H1 (cell line): ENCODE measurements at regions not wholly inside any gene's neighbourhood (a gene's known extent, or its start where the extent isn't known, plus 50 kb on each side); places are given as distances from the start of the nearest gene placed in this dataset.

Experiments
- CHD2 ChIP-seq: IDR thresholded peaks from 2 replicates; pipeline ENCODE4 v1.6.1; 2012; ENCODE audit warnings: low read length, improper control_type of control experiment
- CTBP2 ChIP-seq: IDR thresholded peaks from 2 replicates; pipeline ENCODE4 v1.7.0; 2011; ENCODE audit warnings: borderline replicate concordance, mild to moderate bottlenecking, moderate library complexity, mixed read lengths, low read length; ENCODE audit not compliant: insufficient read depth, insufficient read length
- CTCF ChIP-seq, 3 experiments: IDR thresholded peaks; 1 replicate in 2 of 3; 2 replicates in 1 of 3; pipeline versions ENCODE4 v1.5.1 to v1.6.1; 2011; ENCODE audit warnings: low read length in 3 of 3, mild to moderate bottlenecking in 3 of 3, inconsistent platforms in 2 of 3, low read depth in 1 of 3, moderate library complexity in 1 of 3; ENCODE audit not compliant: insufficient read depth in 1 of 3; ENCODE audit errors: control extremely low read depth in 1 of 3
- E2F6 ChIP-seq: IDR thresholded peaks from 2 replicates; pipeline ENCODE4 v1.6.1; 2012; ENCODE audit warnings: inconsistent platforms
- EZH2 ChIP-seq: fragments of 200-600 bp; sonication (generic); IDR thresholded peaks from 2 replicates; pipeline ENCODE4 v1.7.1; 2012; ENCODE audit warnings: low read depth, mild to moderate bottlenecking, moderate library complexity, low read length, inconsistent platforms; ENCODE audit not compliant: severe bottlenecking
- GABPA ChIP-seq: IDR thresholded peaks from 2 replicates; pipeline ENCODE4 v1.6.1; 2011; ENCODE audit warnings: mild to moderate bottlenecking, low read length, moderate library complexity, borderline replicate concordance; ENCODE audit not compliant: insufficient read depth
- JUN ChIP-seq: IDR thresholded peaks from 2 replicates; pipeline ENCODE4 v1.6.1; 2011; ENCODE audit warnings: low read depth, mild to moderate bottlenecking, improper control_type of control experiment, low read length
- POLR2A ChIP-seq, 2 experiments: IDR thresholded peaks; 1 replicate in 1 of 2; 2 replicates in 1 of 2; pipeline ENCODE4 v1.6.1; 2011; ENCODE audit warnings: low read depth in 2 of 2, low read length in 2 of 2, mild to moderate bottlenecking in 2 of 2; ENCODE audit errors: control extremely low read depth in 1 of 2
- TEAD4 ChIP-seq: IDR thresholded peaks from 2 replicates; pipeline ENCODE4 v1.6.1; 2012; ENCODE audit warnings: low read depth, low read length, inconsistent platforms, mixed read lengths

- no peak for TF ChIP-seq EZH2
- TF ChIP-seq POLR2A (IDR thresholded peaks at IDR 0.05; ENCODE audit: control extremely low read depth in 1 of 2, low read depth in 2 of 2, low read length in 2 of 2): no peak
- no peak for TF ChIP-seq TEAD4
- TF ChIP-seq JUN: no peak
- no peak for TF ChIP-seq CTBP2
- TF ChIP-seq CTCF (IDR thresholded peaks at IDR 0.05; ENCODE audit: control extremely low read depth in 1 of 3, insufficient read depth in 1 of 3, low read depth in 1 of 3, low read length in 3 of 3): no peak
- no peak for TF ChIP-seq E2F6
- no peak for TF ChIP-seq CHD2
- no peak for TF ChIP-seq GABPA
Measured at GRCh38 chr12:74846116-74846515, 308.5 kb downstream of the ATXN7L3B start.
